H1 (cell line): ENCODE measurements at regions not wholly inside any gene's neighbourhood (a gene's known extent, or its start where the extent isn't known, plus 50 kb on each side); places are given as distances from the start of the nearest gene placed in this dataset.

Source experiments
- BACH1 ChIP-seq: IDR thresholded peaks from 2 replicates; pipeline ENCODE4 v1.6.1; 2012; ENCODE audit warnings: low read length, improper control_type of control experiment
- CBX5 ChIP-seq: fragments of 300-800, 300-1000 bp; sonication (generic); IDR thresholded peaks from 2 replicates; pipeline ENCODE4 v1.7.1; 2016; ENCODE audit warnings: antibody characterized with exemption, low read length, low read depth
- CHD2 ChIP-seq: IDR thresholded peaks from 2 replicates; pipeline ENCODE4 v1.6.1; 2012; ENCODE audit warnings: low read length, improper control_type of control experiment
- CREB1 ChIP-seq: IDR thresholded peaks from 2 replicates; pipeline ENCODE4 v1.6.1; 2012; ENCODE audit warnings: inconsistent platforms
- GABPA ChIP-seq: IDR thresholded peaks from 2 replicates; pipeline ENCODE4 v1.6.1; 2011; ENCODE audit warnings: mild to moderate bottlenecking, low read length, moderate library complexity, borderline replicate concordance; ENCODE audit not compliant: insufficient read depth
- KDM1A ChIP-seq: fragments of 200-600, 300-600 bp; sonication (generic); IDR thresholded peaks from 2 replicates; pipeline ENCODE4 v1.7.1; 2016; ENCODE audit warnings: mild to moderate bottlenecking, low read length, borderline replicate concordance
- TEAD4 ChIP-seq: IDR thresholded peaks from 2 replicates; pipeline ENCODE4 v1.6.1; 2012; ENCODE audit warnings: low read depth, low read length, inconsistent platforms, mixed read lengths
- TF ChIP-seq, protein P1 (sequence below): IDR thresholded peaks from 2 replicates; pipeline ENCODE4 v1.6.1; 2011; ENCODE audit warnings: low read length, improper control_type of control experiment

DNA sequence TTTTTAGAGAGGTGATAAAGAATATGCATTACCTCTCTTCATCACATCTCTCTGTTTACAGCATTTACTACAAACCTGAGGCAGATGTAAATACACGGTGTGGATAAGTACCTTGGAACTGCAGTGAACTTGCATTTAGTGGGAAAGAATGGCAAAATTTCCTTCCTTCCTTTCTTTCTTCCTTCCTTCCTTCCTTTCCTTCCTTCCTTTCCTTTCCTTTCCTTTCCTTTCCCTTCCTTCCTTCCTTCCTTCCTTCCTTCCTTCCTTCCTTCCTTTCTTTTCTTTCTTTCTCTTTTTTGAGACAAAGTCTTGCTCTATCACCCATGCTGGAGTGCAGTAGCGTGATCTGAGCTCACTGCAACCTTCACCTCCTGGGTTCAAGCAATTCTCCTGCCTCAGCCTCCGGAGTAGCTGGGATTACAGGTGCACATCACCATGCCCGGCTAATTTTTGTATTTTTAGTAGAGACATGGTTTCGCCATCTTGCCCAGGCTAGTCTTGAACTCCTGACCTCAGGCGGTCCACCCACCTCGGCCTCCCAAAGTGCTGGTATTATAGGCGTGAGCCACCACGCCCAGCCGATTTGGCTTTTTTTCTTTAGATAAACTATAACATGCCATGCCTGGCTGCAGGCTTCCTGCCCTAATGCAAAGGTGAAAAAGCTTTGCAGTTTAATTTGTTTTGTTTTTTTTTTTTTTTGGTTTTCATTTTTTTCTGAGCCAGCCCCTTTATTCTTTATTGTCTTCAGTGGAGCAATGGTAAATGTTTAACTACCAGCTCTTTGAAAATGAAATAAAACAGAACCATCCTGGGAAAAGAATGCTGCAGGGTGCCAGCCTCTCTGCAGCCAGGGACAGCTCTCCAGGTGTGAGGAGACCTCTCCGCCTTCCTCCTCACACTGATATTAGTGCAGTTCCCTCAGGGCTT is 64.2 kb upstream of the NEDD9 start (continued):
- TF ChIP-seq, protein P1, sequence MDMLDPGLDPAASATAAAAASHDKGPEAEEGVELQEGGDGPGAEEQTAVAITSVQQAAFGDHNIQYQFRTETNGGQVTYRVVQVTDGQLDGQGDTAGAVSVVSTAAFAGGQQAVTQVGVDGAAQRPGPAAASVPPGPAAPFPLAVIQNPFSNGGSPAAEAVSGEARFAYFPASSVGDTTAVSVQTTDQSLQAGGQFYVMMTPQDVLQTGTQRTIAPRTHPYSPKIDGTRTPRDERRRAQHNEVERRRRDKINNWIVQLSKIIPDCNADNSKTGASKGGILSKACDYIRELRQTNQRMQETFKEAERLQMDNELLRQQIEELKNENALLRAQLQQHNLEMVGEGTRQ = no peak
- no peak for TF ChIP-seq TEAD4
- no peak for TF ChIP-seq KDM1A
- TF ChIP-seq GABPA = no peak
- no peak for TF ChIP-seq CBX5
- TF ChIP-seq BACH1 = no peak
- TF ChIP-seq CREB1 = no peak
- no peak for TF ChIP-seq CHD2
